GM04503 (cell line): ENCODE measurements at regions not wholly inside any gene's neighbourhood (a gene's known extent, or its start where the extent isn't known, plus 50 kb on each side); places are given as distances from the start of the nearest gene placed in this dataset.

Experiments
- DNase-seq: peaks from one replicate; pipeline ENCODE4 v3.0.0-alpha.2; 2012; ENCODE audit warnings: low read depth

DNA sequence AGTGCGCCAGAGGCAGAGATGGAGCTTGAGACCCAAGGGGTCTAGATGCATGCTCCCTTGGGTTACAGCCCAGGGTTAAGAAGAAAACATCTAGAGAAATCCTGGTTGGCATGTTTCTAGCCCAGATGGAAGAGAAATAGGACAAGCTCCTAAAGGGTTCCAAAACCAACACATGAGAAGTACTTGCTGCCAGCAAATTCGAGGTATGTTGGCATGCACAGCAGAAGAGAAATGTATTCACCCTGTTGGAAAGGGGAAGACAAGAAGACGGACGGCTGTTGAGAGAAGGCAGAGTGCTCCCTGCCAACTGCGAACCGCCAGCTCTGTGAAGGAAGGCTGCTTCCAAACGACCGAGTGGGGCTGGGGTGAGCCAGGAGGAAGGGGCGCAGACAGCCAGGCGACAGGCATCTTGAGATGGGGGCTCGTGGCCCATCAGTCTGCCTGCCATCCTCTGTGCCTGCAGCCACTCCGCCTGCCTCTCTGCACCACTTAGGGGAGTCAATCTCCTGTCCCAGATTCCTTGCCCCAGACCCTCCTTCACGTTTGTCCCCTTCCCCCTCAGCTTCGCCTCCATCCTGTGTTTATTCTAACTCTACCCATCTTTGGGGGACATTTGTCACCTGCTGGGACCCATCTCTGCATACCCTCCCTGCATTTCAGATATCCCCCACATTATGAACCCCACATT, 249.2 kb downstream of the CDC5L start:
- DNase-seq, result no peak

- no peak for DNase-seq
These were observed 254.0 kb downstream of the CDC5L start for GRCh38 chr6:44641344-44642031.

DNA sequence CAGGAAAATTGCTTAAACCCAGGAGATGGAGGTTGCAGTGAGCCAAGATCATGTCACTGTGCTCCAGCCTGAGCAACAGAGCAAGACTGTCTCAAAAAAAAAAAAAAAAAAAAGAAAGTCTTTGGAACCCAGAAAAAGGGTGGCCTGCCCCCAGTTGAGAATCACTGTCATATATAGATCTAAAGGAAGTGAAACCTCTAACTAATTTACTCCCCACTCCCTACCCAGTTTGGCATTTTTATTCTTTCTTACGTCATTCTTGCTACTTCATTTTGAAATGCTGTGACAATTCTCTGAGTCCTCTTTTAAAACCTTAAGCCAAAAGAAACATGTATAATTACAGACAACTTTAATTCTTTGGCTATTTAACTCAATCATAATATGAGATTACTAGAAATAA, 254.8 kb downstream of the CDC5L start:
- DNase-seq, result no peak

GRCh38 chr6:44642870-44643522, 255.5 kb downstream of the CDC5L start:
- no peak for DNase-seq

GRCh38 chr6:44645276-44645675, 257.8 kb downstream of the CDC5L start:
- no peak for DNase-seq

- no peak for DNase-seq
These were observed 258.8 kb downstream of the CDC5L start for GRCh38 chr6:44646355-44646754.

- no peak for DNase-seq
These were observed 262.0 kb downstream of the CDC5L start for GRCh38 chr6:44649365-44650025.

DNA sequence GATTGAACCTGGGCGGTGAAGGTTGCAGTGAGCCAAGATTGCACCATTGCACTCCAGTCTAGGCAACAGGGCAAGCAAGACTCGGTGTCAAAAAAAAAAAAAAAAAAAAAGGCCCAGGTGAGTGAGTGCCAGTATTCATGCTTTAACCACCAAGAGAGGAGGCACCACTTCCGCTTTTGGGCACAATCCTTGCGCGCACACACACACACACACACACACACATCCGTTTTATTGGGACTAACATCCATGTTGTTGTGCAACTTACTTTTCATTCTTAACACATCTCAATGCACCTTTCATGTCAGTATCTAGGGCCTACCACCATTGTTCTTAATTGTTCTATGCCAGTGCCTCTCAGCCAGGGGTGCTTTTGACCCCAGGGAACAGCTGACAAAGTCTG, 263.0 kb downstream of the CDC5L start:
- DNase-seq, result no peak

DNA sequence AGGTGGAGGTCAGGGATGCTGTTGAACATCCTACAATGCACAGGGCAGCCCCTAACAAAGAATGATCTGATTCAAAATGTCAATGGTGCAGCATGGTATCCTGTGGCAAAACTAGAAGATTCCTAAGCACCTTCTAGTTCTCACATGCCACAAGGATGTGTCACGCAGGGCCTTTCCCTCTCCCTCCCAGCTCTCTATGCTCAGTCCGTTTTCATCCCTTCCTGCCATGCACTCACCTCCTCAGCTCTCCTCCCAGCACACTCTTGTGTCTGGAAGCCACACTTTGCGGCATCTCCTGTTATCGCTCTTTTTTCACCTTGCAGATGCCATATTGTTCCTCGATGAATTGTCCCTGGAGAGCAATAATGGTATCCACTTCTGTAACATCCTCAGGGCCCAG, 263.4 kb downstream of the CDC5L start:
- no peak for DNase-seq

GRCh38 chr6:44651604-44652003, 264.1 kb downstream of the CDC5L start:
- DNase-seq, result no peak

DNA sequence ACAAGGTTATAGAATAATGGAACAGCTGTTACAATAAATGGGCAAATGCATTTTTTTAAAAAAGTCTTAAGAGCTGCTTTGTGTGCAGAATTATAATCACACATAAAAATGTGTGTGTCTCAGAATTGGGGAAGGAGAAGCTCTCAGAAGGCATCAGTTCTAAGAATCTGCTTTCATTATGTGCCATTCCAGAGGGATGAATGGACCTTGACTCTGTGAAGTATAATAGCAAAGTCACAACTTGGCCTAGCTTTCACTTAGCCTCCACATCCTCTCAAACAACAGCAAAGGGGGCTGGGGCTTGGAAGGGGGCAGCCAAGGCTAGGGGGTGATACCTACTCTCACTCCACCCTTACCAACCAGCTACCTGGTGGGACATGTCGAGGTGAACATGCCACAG, 265.0 kb downstream of the CDC5L start:
- no peak for DNase-seq

DNA sequence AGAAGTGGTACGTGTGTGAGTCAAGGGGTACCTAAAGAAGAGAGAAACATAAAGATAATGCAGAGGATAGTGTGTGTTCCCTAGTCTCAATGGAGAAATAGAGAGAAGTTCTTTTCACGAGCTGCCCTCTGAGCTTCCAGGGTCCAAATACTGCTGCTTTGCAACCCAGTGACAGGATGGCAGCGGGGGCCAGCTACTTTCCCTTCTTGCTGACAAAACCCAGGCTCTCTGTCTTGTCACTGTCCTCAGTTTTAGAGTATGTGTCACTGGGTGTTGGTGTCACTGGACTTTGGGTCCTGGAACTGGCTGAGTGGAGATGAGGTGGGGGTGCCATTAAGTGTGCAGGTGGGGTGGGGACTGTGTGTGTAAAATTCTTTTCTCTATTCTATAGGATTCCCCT, 265.6 kb downstream of the CDC5L start:
- DNase-seq, result no peak

DNA sequence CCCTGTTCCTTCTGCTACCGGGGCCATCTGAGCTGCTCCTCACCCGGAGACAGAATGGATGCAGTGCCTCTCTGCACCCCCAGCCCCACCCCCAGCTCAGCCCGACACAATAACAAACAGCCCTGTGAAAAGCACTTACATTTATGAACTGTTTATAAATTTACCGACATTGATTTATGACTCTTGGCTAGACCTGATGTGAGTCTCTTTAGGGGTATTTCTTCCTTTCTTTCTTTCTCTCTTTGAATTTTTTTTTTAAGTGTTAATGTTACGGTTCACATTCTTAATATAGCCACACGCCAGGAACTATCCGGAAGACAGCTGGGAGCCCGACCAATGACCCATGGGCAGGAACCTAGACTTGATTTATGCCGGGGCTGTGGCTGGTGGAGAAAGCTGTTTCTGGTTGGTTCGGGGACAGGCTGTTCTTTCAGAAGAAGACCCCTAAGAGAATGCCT, 266.3 kb downstream of the CDC5L start:
- DNase-seq, result no peak

DNA sequence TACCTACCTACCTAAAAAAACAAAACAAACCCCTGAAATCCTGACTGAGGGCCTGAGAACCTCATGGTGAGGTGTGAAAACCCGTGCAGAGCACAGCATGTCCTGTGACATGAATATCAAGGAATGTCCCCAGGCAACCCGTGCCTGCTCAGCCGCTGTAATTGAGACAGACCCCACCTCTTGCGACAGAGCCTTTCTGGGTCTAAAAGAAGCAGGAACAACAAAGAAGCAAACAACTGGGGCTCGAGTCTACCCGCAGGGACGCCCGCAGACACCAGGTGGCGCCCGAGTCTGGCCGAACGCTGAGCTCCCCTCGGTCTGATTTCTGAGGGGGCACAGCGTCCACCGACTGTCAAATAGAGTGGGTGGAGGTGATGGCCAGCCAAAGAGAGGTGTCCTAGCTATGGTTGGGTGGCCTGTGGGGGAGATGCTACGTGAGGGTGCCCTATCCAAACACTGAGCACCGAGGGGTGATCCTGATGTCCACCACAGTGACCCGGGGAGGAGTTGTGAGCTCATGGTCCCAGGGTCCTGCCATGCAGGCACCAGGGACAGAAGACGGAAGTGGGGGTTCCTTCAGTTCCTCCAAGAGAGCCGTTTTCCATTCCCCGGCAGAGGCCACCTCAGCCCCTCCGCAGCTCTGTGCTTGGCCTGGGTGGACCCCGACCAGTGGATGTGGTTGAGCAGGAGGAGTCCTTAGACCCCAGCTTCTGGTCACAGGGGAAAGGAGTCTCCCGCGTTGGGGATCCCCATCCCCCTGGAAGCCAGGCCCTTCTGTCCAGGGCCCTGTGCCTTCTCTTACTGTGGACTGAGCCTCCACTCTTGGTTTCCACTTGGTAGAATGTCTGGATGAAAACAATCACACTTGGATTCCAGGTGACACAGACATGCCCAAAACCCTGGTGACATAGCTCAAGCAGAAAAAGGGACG, 268.2 kb downstream of the CDC5L start:
- no peak for DNase-seq

- no peak for DNase-seq
These were observed 269.2 kb downstream of the CDC5L start for GRCh38 chr6:44656691-44657090.

DNA sequence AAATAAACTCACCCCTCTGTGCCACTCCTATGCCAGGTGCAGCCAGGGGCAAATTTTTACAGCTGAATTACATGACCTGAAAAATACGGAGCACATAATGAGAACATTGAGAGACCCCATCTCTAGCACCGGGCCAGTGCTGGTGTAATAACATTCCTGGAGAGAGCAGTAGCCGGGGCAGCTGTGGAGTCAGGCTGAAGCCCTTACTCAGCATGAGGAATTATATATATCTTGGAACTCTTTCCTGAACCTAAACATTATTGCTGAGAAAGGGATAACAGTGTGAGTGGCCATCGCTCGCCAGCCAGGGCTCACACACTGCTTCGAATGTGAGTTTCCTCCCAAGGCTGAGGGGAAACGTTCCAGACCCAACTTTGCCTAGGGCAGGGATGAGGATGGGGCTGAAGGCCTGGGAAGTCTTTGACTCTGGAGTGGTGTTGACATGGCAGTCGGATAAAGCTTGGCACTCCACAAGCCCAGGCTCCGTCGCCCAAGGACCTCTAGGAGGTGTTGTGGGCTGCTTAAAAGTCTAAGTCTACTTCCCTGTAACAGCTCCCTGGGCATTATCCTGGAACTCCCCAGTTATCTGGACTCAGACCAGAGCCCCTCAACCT, 269.8 kb downstream of the CDC5L start:
- no peak for DNase-seq

DNA sequence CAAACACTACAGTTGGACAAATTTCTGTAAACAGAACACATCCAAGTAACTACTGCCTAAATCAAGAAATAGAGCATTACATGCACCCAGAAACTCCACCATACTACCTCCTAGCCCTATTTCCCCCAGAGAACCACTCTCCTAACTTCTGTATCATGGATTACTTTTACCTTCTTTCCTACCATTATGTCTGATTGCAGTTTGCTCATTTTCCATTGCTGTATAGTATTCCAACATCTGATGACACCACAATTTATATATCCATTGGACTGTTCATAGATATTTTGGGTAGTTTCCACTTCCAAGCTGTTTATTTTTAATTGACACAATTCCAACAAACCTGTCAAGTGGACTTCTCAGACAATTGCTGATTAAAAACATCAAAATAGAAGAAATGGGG, 271.1 kb downstream of the CDC5L start:
- DNase-seq, result no peak

- no peak for DNase-seq
These were observed 272.2 kb downstream of the CDC5L start for GRCh38 chr6:44659726-44660125.

- no peak for DNase-seq
These were observed 273.2 kb downstream of the CDC5L start for GRCh38 chr6:44660561-44661220.

- peak; percentile 99 for DNase-seq
These were observed 273.9 kb downstream of the CDC5L start for GRCh38 chr6:44661221-44662008.
